Tibial artery (tissue), 4 donors: ENCODE measurements at regions not wholly inside any gene's neighbourhood (a gene's known extent, or its start where the extent isn't known, plus 50 kb on each side); places are given as distances from the start of the nearest gene placed in this dataset.
"Not testable (repeated sequence)": the region's sequence is repeated elsewhere in the genome, so short reads cannot be mapped to it uniquely, and the experiment has no call there.

ENCODE experiments used
- DNase-seq, 2 donors: peaks; one replicate each; pipeline ENCODE4 v3.0.0-alpha.2; 2019
- H3K27ac ChIP-seq, 2 donors: fragments of 200-600 bp; sonication (generic) in 1 of 2; 1 replicate in 1 of 2; 2 replicates in 1 of 2; pipeline ENCODE4 v1.5.1; 2018 to 2019; ENCODE audit warnings: mild to moderate bottlenecking in 1 of 2
- H3K27me3 ChIP-seq, 2 donors: fragments of 200-600 bp; sonication (generic) in 1 of 2; one replicate each; pipeline versions ENCODE4 v1.5.1 to v1.6.0; 2016 to 2019
- H3K36me3 ChIP-seq, 3 donors: fragments of 200-600 bp; sonication (generic) in 2 of 3; one replicate each; pipeline ENCODE4 v1.5.1; 2016 to 2019; ENCODE audit warnings: mild to moderate bottlenecking in 2 of 3
- H3K4me1 ChIP-seq, 4 donors: fragments of 200-600 bp; sonication (generic) in 2 of 4; 1 replicate in 3 of 4; 2 replicates in 1 of 4; pipeline ENCODE4 v1.5.1; 2016 to 2019
- H3K4me3 ChIP-seq, 2 donors: fragments of 200-600 bp; sonication (generic) in 1 of 2; 1 replicate in 1 of 2; 2 replicates in 1 of 2; pipeline ENCODE4 v1.5.1; 2018 to 2019; ENCODE audit warnings: mild to moderate bottlenecking in 2 of 2
- H3K9me3 ChIP-seq, 3 donors: fragments of 200-600 bp; sonication (generic) in 1 of 3; one replicate each; pipeline ENCODE4 v1.5.1; 2016 to 2019
- CTCF ChIP-seq, 2 experiments: fragments of 200-600 bp in 1 of 2; fragments of 450-650 bp in 1 of 2; IDR thresholded peaks; one replicate each; pipeline ENCODE4 v1.5.1; 2017 to 2019; ENCODE audit warnings: antibody characterized with exemption in 2 of 2, mild to moderate bottlenecking in 1 of 2, moderate library complexity in 1 of 2
- intact Hi-C: fragments of 100-400 bp; cut with DNase I; formaldehyde crosslinking; loops from one replicate; pipeline ENCODE4 v1.15.0; 2023; ENCODE audit warnings: low total_unique reads

GRCh38 chr5:125083981-125084380 lies 337.5 kb upstream of the ZNF608 start:
- TF ChIP-seq CTCF (IDR thresholded peaks at IDR 0.05) = no peak
- H3K36me3 ChIP-seq = no peaks in the 10 kb centered on the region
- intact Hi-C loops = no loop called here
- no peaks in the 10 kb centered on the region for H3K4me1 ChIP-seq
- no peaks in the 10 kb centered on the region for H3K9me3 ChIP-seq
- no peak overlapping the region for H3K27ac ChIP-seq
- H3K27me3 ChIP-seq = no peaks in the 10 kb centered on the region
- no peak for DNase-seq
- no peak overlapping the region for H3K4me3 ChIP-seq

- Histone ChIP-seq H3K36me3 (no peaks in the 10 kb centered on the region), H3K27ac (no peak overlapping the region), H3K4me3 (no peak overlapping the region), H3K9me3 (no peaks in the 10 kb centered on the region), H3K4me1 (no peaks in the 10 kb centered on the region), H3K27me3 (no peaks in the 10 kb centered on the region)
- no peak for DNase-seq
- TF ChIP-seq CTCF (IDR thresholded peaks at IDR 0.05) = no peak
- intact Hi-C loops = no loop called here
These were observed 339.5 kb upstream of the ZNF608 start for GRCh38 chr5:125085797-125086505.

- Histone ChIP-seq H3K9me3 (no peaks in the 10 kb centered on the region), H3K4me1 (no peaks in the 10 kb centered on the region), H3K36me3 (no peaks in the 10 kb centered on the region), H3K27me3 (no peaks in the 10 kb centered on the region), H3K27ac (no peak overlapping the region), H3K4me3 (no peak overlapping the region)
- intact Hi-C loops = no loop called here
- DNase-seq = no peak
- no peak for TF ChIP-seq CTCF (IDR thresholded peaks at IDR 0.05)
These were observed 342.2 kb upstream of the ZNF608 start for GRCh38 chr5:125088522-125089105.

- H3K9me3 ChIP-seq, DNase-seq, intact Hi-C loops, H3K36me3 ChIP-seq, H3K4me3 ChIP-seq, H3K4me1 ChIP-seq, H3K27ac ChIP-seq, H3K27me3 ChIP-seq: not testable (repeated sequence)
These were observed 345.7 kb upstream of the ZNF608 start for GRCh38 chr5:125092138-125092537.

GRCh38 chr5:125093776-125094175 lies 347.3 kb upstream of the ZNF608 start:
- H3K36me3 ChIP-seq = no peaks in the 10 kb centered on the region
- intact Hi-C loops = no loop called here
- H3K4me3 ChIP-seq = no peak overlapping the region
- no peak for DNase-seq
- H3K27ac ChIP-seq = no peak overlapping the region
- no peaks in the 10 kb centered on the region for H3K4me1 ChIP-seq
- no peaks in the 10 kb centered on the region for H3K9me3 ChIP-seq
- H3K27me3 ChIP-seq = no peaks in the 10 kb centered on the region
- no peak for TF ChIP-seq CTCF (IDR thresholded peaks at IDR 0.05)

GRCh38 chr5:125100342-125100741 lies 353.9 kb upstream of the ZNF608 start:
- DNase-seq = no peak
- no peaks in the 10 kb centered on the region for H3K36me3 ChIP-seq
- no peaks in the 10 kb centered on the region for H3K9me3 ChIP-seq
- no peak overlapping the region for H3K27ac ChIP-seq
- H3K4me3 ChIP-seq = no peak overlapping the region
- H3K4me1 ChIP-seq = no peaks in the 10 kb centered on the region
- no peak for TF ChIP-seq CTCF (IDR thresholded peaks at IDR 0.05)
- intact Hi-C loops = no loop called here
- no peaks in the 10 kb centered on the region for H3K27me3 ChIP-seq
